Stimulated activated naive CD8-positive, alpha-beta T cell treated with anti-CD3 and anti-CD28 coated beads, Interleukin-15, Interleukin-2, amounts not matched to agents 100 ng/mL and 50 ng/mL, for 24 hours (primary cell): ENCODE measurements at regions not wholly inside any gene's neighbourhood (a gene's known extent, or its start where the extent isn't known, plus 50 kb on each side); places are given as distances from the start of the nearest gene placed in this dataset.

Experiments
- H3K27ac Mint-ChIP-seq: one replicate; pipeline ENCODE4 v1.8.0; 2021; ENCODE audit warnings: mild to moderate bottlenecking, mixed read lengths
- H3K27me3 Mint-ChIP-seq: one replicate; pipeline ENCODE4 v1.8.0; 2021; ENCODE audit warnings: mixed read lengths
- H3K36me3 Mint-ChIP-seq: one replicate; pipeline ENCODE4 v1.8.0; 2021; ENCODE audit warnings: low read depth, mixed read lengths
- H3K4me1 Mint-ChIP-seq: one replicate; pipeline ENCODE4 v1.8.0; 2021; ENCODE audit warnings: low read depth, mixed read lengths
- H3K4me3 Mint-ChIP-seq: one replicate; pipeline ENCODE4 v1.8.0; 2021; ENCODE audit warnings: mild to moderate bottlenecking, mixed read lengths
- H3K9me3 Mint-ChIP-seq: one replicate; pipeline ENCODE4 v1.8.0; 2021; ENCODE audit warnings: mixed read lengths

DNA sequence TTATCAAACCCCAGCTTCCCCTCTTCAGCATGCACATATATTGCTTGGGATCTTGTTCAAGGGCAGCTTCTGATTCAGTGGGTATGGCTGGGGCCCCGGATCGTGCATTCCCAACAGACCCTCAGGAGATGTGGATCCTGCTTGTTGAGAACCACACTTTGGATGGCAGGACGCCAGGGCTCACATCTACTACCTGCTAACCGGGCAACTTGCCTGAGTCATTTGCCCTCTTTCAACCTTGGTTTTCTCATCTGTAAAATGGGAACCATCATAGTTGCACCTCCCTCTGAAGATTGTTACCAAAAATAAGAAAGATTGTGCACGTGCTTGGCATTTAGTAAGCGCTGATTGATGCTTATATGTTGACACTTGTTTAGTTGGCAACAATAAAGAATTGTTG lies 154.6 kb downstream of the ACKR3 start:
- no peak overlapping the region for H3K4me3 Mint-ChIP-seq
- H3K27me3 Mint-ChIP-seq, result no peaks in the 10 kb centered on the region
- no peak overlapping the region for H3K27ac Mint-ChIP-seq

DNA sequence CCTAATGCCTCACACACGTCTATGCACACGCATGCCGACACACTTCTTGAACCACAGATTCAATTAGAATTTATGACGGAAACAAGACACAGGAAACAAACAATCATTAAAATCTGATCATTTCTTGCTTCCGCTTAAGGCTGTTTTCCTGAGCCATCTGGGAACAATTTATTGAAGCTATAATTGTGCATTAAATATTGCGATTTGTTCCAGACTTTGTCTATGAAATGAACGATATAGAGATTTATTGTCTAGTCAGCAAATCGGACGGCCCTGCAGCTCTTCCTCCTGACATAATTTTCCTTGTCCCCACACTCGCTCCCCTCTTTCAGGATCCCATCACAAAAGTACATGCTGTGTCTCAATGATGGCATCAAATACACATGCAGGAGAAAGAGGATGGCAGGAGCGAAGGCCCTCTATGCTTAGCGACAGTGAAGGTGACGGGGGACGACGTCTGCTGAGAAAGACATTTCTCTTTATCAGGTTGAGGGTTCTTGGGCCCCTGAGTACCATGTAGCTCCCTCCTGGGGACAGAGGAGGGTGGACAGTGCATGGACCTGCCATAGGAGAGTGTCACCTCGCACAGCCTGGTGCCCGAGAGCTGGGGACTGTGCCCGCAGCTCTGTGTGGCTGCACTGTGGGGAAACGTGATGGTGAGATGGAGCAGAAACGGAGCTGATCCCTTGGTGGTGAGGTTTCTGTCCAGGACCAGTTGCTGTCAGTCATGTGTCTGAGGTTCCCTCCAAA lies 157.3 kb downstream of the ACKR3 start:
- H3K4me1 Mint-ChIP-seq, result no peaks in the 10 kb centered on the region
- no peaks in the 10 kb centered on the region for H3K27me3 Mint-ChIP-seq
- H3K36me3 Mint-ChIP-seq, result no peaks in the 10 kb centered on the region
- H3K4me3 Mint-ChIP-seq, result no peak overlapping the region
- no peaks in the 10 kb centered on the region for H3K9me3 Mint-ChIP-seq
- no peak overlapping the region for H3K27ac Mint-ChIP-seq

More for the DNA sequence above, 154.6 kb downstream of the ACKR3 start:
- H3K36me3 Mint-ChIP-seq, result no peaks in the 10 kb centered on the region
- H3K4me1 Mint-ChIP-seq, result no peaks in the 10 kb centered on the region
- H3K9me3 Mint-ChIP-seq, result no peaks in the 10 kb centered on the region

DNA sequence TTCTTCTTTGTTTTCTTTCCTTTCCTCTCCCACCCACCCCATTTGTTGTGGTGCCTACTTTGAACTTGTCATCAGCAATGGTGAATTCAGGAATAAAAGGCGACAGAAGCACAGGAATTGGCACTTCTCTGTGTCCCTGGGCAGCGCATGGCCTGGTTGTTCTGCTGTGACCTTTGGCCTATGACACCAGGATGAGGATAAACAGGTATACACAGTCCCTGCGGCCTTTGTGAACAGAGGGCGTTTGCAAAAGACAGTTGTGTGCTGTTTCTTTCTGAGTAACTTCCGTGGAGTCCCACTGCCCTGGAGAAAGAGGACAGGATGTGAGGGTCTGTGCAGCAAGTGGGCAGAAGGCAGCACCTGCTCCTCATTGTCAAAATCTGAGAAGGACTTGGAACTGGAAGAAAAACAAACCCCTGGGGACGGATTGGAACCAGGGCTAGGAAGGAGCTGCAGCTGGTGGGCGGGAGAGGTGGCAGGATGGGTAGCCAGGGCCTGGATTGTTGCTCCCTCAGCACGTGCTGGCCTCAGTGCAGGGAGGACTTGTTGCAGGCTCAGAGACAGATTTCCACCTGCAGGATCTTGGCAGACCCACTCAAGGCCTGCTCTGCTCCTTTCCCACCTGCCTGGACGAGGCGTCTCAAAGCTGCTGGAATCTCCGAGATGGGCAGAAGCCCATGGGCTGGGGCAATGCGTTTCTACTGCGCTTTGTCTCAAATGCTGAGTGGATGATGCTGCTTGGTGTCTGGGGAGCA lies 159.5 kb downstream of the ACKR3 start:
- Mint-ChIP-seq H3K4me3 (no peak overlapping the region), H3K27ac (no peak overlapping the region), H3K4me1 (no peaks in the 10 kb centered on the region), H3K36me3 (no peaks in the 10 kb centered on the region), H3K9me3 (no peaks in the 10 kb centered on the region), H3K27me3 (peaks cover 6% of the 10 kb centered on the region)

DNA sequence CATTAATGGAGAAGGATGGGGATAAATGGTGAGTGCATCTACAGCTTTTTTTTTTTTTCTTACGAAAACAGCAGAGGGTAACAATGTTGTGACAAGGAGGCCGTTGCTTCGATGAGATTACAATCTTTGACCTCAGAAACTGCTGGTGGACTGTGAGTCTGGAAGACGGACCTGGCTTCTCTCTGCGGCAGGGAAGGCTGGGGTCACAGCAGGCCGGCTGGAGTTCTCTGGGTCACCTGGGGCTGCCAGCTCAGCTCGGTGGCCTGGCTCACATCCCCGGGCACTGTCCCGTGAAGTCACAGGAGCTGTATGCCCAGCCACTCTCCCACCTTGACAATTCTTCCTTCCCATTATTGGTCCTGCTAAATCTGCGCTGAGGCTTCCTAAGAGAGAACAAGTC lies 160.8 kb downstream of the ACKR3 start:
- peaks cover 6% of the 10 kb centered on the region for H3K27me3 Mint-ChIP-seq
- H3K4me1 Mint-ChIP-seq, result no peaks in the 10 kb centered on the region
- no peak overlapping the region for H3K27ac Mint-ChIP-seq
- no peaks in the 10 kb centered on the region for H3K36me3 Mint-ChIP-seq
- H3K4me3 Mint-ChIP-seq, result no peak overlapping the region
- H3K9me3 Mint-ChIP-seq, result no peaks in the 10 kb centered on the region

DNA sequence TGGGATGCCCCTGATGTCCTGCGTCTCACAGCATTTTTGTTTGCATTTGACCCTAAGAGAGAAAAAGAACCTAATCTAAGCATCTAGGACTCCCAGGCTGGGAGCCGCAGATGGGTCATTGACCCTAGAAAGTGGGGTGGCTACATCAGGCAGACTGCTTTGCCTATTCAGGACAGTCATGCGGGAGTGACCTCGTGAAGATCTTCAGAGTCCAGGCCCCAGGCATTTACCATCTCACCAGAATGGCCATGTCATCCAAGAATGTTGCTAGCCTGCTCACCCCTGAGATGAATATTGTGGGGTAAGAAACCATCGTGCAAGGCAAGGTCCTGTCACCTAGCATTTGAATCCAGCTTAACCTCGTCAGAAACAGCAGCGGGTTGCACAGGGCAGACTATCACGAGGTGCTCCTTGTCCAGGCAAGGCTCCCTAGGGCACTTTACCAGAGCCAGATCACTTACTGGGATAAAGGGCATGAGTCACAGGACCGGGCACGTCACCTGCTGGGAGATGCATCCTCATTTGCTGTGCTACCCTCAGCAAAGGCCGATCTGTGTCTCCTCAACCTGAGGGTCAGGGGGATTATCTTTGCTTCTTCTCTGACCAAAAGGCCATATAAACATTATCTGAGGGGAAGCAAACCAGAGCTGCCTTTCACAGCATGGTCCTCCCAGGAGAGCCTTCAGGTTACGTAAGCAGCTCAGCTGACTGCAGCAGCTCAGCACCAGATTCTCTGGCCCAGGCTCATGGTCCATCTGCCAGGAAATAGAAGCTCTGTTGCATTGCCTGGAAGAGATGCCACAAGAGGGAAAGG lies 162.3 kb downstream of the ACKR3 start:
- H3K4me3 Mint-ChIP-seq, result no peak overlapping the region
- no peaks in the 10 kb centered on the region for H3K9me3 Mint-ChIP-seq
- H3K27ac Mint-ChIP-seq, result no peak overlapping the region
- no peaks in the 10 kb centered on the region for H3K36me3 Mint-ChIP-seq
- H3K27me3 Mint-ChIP-seq, result peaks cover 6% of the 10 kb centered on the region
- no peaks in the 10 kb centered on the region for H3K4me1 Mint-ChIP-seq

DNA sequence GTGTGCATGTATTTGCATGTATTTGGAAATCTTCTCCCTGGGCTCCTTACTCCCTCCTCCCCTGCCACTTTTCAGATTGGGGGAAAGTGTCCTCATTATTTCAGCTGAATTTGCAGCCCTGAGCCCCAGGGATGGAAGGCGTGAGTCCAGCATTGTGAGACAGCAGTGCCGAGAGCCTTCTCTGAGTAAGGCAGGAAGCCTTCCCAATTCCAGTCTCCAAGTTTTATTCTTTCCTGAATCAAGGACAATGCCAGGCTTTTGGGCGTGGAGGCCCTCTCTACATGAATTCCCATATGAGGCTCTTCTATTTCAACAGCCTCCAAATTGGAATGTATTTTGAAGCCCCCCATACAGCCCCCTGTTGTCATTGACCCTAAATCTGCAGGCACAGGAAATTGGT lies 163.5 kb downstream of the ACKR3 start:
- H3K4me1 Mint-ChIP-seq, result no peaks in the 10 kb centered on the region
- H3K36me3 Mint-ChIP-seq, result no peaks in the 10 kb centered on the region
- H3K27ac Mint-ChIP-seq, result no peak overlapping the region
- no peaks in the 10 kb centered on the region for H3K9me3 Mint-ChIP-seq
- H3K4me3 Mint-ChIP-seq, result no peak overlapping the region
- H3K27me3 Mint-ChIP-seq, result peaks cover 6% of the 10 kb centered on the region

DNA sequence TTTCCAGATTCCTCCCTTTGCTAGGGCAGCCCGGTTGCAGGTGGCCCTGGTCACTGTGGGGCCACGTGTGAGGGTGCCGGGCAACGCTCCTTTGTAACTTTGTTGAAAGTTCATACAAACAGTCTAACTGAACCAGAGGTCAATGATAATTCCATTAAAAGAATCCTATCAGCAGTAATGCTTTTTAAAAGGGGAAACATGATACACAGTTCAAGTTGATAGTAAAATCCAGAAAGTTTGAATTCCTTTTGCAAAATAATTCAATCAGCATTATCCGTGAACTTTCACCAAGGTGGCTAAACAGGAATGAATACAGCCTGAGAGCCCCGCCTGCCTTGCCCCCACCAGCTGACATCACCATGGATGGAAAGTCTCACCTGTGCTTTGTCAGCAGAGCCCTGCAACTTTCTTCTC lies 166.2 kb downstream of the ACKR3 start:
- H3K4me1 Mint-ChIP-seq, result no peaks in the 10 kb centered on the region
- H3K9me3 Mint-ChIP-seq, result no peaks in the 10 kb centered on the region
- peaks cover 11% of the 10 kb centered on the region for H3K27me3 Mint-ChIP-seq
- no peak overlapping the region for H3K4me3 Mint-ChIP-seq
- no peaks in the 10 kb centered on the region for H3K36me3 Mint-ChIP-seq
- H3K27ac Mint-ChIP-seq, result no peak overlapping the region

DNA sequence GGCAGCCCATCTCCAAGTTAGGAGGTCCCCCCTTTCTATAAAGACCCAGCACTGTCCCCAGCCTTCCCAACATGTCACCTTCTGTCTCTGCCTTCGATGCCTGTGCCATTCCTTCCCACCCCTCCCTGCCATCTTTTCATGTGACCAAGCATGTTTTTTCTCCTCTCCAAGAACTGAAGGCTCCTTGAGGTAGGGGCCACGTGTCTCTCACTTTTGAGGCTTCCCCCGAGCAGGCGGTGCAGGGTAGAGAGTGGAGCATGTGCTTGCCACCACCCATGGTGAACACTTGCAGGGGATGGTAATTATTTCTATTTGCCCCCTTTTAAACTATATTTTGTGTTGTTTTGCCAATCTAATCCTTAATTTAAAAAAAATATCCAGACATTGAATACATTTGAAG lies 168.4 kb downstream of the ACKR3 start:
- no peaks in the 10 kb centered on the region for H3K4me1 Mint-ChIP-seq
- peaks cover 11% of the 10 kb centered on the region for H3K27me3 Mint-ChIP-seq
- no peak overlapping the region for H3K4me3 Mint-ChIP-seq
- no peak overlapping the region for H3K27ac Mint-ChIP-seq
- no peaks in the 10 kb centered on the region for H3K36me3 Mint-ChIP-seq
- no peaks in the 10 kb centered on the region for H3K9me3 Mint-ChIP-seq

DNA sequence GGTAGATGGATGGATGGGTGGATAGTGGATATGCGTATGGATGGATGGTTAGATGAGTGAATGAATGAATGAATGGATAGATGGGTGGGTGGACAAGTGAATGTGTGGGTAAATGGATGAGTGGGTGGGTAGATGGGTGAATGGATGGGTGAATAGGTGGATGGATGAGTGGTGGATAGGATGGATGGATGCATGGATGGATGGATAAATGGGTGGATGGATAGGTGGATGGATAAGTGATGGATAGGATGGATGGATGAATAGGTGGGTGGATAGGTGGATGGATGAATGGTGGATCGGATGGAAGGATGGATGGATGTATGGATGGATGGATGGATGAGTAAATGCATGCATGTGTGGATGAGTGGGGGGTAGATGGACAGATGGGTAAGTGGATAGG lies 169.3 kb downstream of the ACKR3 start:
- Mint-ChIP-seq H3K4me3 (no peak overlapping the region), H3K27me3 (peaks cover 6% of the 10 kb centered on the region), H3K9me3 (no peaks in the 10 kb centered on the region), H3K36me3 (no peaks in the 10 kb centered on the region), H3K4me1 (no peaks in the 10 kb centered on the region), H3K27ac (no peak overlapping the region)

DNA sequence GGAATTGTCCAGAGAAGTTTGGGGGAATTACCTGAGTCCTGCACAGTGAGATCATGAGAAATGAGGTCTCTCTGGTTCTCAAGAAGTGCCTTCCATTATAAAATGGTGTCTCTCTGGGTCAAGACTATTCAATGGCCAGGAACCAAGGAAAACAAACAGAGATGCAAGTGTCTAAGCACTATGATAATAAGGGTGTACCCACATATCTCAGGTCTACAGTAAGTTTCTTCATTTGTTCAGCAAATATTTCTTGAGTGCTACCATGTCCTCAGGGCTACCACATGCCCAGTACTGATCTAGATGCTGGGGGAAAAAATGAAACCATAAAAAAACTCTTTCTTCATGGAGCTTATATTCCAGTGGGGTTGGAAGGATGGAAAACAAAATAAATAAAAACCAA lies 170.0 kb downstream of the ACKR3 start:
- no peak overlapping the region for H3K4me3 Mint-ChIP-seq

DNA sequence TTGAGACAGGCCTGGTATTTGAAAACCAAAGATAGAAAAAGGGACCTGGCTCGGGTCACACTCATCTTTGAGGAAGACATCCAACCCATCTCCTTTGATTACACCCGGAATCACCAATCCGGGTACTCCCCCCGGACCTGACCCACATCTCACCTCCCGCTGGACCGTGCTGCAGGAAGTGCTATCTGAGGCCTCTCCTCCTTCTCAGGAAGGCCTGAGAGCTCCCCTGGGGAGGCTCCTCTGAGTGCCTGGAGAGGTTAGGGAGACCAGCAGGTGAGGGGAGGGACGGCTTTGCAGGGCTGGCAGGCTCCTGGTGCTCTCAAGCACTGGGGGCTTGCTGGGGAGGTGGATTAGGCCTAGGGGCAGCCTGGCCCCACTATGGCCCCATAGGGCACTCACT lies 170.9 kb downstream of the ACKR3 start:
- Mint-ChIP-seq H3K4me3 (no peak overlapping the region), H3K4me1 (no peaks in the 10 kb centered on the region), H3K27me3 (peaks cover 9% of the 10 kb centered on the region), H3K27ac (no peak overlapping the region), H3K9me3 (no peaks in the 10 kb centered on the region), H3K36me3 (no peaks in the 10 kb centered on the region)

More for the DNA sequence above, 170.0 kb downstream of the ACKR3 start:
- Mint-ChIP-seq H3K9me3 (no peaks in the 10 kb centered on the region), H3K36me3 (no peaks in the 10 kb centered on the region), H3K27ac (no peak overlapping the region), H3K4me1 (no peaks in the 10 kb centered on the region), H3K27me3 (peaks cover 8% of the 10 kb centered on the region)

DNA sequence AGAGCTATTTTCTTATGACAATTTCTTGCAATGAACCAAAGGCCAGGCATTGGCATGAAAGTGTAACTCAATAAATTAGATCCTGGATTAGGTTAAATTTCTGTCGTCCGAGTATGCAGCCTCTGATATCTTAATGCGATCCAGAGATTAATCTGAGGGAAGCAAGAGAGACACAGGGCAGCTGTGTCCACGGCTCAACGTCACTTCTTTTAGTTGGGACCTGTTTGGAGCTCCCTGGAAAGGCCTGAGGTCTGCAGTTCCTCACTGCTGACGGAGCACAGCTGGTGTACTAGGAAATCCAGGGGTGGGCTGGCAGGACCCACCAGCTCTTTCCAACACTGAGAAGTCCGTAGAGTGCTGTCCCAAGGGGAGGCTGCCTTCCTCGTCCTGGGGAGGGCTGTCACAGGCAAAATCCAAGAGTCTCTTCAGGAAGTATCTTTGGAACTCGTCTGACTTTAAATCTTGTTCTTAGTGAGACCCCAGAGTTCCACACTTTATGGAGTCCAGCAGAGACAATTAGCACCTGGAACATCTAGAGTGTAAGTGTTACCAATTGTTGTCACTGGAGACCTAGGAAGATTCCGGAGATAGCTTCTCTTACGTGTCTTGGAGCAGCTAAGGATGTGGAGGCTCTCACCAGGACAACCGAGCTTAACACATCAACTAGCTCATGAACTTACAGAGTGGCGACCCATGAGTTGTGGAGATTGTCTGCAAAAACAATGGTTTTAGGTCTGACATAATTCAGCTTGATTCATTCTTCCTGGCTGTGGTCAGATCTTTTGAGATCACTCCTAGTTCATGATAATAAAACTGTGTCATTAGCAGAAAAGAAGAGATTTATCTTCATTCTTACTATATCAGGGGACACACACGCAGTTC lies 173.7 kb downstream of the ACKR3 start:
- H3K27ac Mint-ChIP-seq, result no peak overlapping the region
- no peaks in the 10 kb centered on the region for H3K36me3 Mint-ChIP-seq
- H3K4me1 Mint-ChIP-seq, result no peaks in the 10 kb centered on the region
- peaks cover 9% of the 10 kb centered on the region for H3K27me3 Mint-ChIP-seq
- no peaks in the 10 kb centered on the region for H3K9me3 Mint-ChIP-seq
- H3K4me3 Mint-ChIP-seq, result no peak overlapping the region

DNA sequence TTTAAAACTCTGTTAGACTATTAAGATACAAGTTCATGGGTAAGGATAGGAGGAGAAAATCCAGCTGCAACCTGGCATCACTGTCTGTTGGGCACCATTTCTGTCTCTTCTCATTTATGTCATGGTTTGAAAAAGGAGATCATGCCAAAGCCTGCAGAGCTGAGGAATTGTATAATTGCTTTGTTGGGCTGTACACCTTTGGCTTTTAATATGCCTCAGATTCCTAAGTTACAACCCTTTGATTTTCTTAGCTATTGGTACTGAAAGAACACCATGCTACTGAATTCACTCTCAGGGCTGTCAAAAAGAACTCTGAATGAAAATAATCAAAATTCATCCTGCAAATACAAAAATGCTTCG lies 174.3 kb downstream of the ACKR3 start:
- no peak overlapping the region for H3K27ac Mint-ChIP-seq
- H3K36me3 Mint-ChIP-seq, result no peaks in the 10 kb centered on the region
- no peaks in the 10 kb centered on the region for H3K4me1 Mint-ChIP-seq
- H3K4me3 Mint-ChIP-seq, result no peak overlapping the region
- H3K27me3 Mint-ChIP-seq, result peaks cover 5% of the 10 kb centered on the region
- no peaks in the 10 kb centered on the region for H3K9me3 Mint-ChIP-seq

DNA sequence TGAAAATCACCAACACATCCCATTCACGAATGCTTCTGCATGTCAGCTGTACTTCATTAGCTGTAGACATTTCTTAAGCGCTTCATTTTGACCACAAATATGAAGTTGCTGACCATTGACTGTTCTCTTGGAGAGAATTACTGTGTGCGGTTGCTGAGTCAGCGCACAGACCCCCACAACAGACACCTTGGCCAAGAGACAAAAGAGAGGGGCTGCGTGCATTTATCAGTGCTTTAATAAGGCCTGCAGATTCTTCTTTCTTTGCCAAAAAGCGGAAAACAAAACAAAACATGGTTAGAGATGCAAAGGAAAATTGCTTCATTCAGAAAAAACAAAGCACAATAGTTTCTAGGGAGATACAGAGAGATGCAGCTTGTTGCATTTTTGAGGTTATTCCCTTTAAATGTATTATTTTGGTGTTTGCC lies 174.7 kb downstream of the ACKR3 start:
- Mint-ChIP-seq H3K36me3 (no peaks in the 10 kb centered on the region), H3K4me1 (no peaks in the 10 kb centered on the region), H3K9me3 (no peaks in the 10 kb centered on the region), H3K27me3 (peaks cover 5% of the 10 kb centered on the region), H3K27ac (no peak overlapping the region), H3K4me3 (no peak overlapping the region)
